ENCODE measurements at regions not wholly inside any gene's neighbourhood (a gene's known extent, or its start where the extent isn't known, plus 50 kb on each side); places are given as distances from the start of the nearest gene placed in this dataset.

GRCh38 chr17:27106982-27107360 lies 186.9 kb upstream of the WSB1 start:
- TF ChIP-seq CTCF (IDR thresholded peaks at IDR 0.05) (no peak), EP300 (IDR thresholded peaks at IDR 0.05) (no peak), POLR2A (IDR thresholded peaks at IDR 0.05) (no peak)

All from ovary (tissue), 3 donors.